ENCODE measurements at regions not wholly inside any gene's neighbourhood (a gene's known extent, or its start where the extent isn't known, plus 50 kb on each side); places are given as distances from the start of the nearest gene placed in this dataset.

- TF ChIP-seq EZH2 (IDR thresholded peaks at IDR 0.05; ENCODE audit: borderline replicate concordance, insufficient read depth, low read length, poor library complexity, severe bottlenecking) (no peak), TAF1 (IDR thresholded peaks at IDR 0.05; ENCODE audit: low read depth) (no peak), CTCF (IDR thresholded peaks at IDR 0.05; ENCODE audit: poor library complexity, severe bottlenecking) (no peak), MXI1 (conservative IDR thresholded peaks at IDR 0.05; ENCODE audit: poor library complexity, severe bottlenecking) (no peak), POLR2AphosphoS5 (IDR thresholded peaks at IDR 0.05) (no peak), SMC3 (conservative IDR thresholded peaks at IDR 0.05; ENCODE audit: poor library complexity) (no peak)
- TF ChIP-seq, protein P1, sequence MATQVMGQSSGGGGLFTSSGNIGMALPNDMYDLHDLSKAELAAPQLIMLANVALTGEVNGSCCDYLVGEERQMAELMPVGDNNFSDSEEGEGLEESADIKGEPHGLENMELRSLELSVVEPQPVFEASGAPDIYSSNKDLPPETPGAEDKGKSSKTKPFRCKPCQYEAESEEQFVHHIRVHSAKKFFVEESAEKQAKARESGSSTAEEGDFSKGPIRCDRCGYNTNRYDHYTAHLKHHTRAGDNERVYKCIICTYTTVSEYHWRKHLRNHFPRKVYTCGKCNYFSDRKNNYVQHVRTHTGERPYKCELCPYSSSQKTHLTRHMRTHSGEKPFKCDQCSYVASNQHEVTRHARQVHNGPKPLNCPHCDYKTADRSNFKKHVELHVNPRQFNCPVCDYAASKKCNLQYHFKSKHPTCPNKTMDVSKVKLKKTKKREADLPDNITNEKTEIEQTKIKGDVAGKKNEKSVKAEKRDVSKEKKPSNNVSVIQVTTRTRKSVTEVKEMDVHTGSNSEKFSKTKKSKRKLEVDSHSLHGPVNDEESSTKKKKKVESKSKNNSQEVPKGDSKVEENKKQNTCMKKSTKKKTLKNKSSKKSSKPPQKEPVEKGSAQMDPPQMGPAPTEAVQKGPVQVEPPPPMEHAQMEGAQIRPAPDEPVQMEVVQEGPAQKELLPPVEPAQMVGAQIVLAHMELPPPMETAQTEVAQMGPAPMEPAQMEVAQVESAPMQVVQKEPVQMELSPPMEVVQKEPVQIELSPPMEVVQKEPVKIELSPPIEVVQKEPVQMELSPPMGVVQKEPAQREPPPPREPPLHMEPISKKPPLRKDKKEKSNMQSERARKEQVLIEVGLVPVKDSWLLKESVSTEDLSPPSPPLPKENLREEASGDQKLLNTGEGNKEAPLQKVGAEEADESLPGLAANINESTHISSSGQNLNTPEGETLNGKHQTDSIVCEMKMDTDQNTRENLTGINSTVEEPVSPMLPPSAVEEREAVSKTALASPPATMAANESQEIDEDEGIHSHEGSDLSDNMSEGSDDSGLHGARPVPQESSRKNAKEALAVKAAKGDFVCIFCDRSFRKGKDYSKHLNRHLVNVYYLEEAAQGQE (IDR thresholded peaks at IDR 0.05; ENCODE audit: borderline replicate concordance), result no peak
These were observed 84.7 kb upstream of the LMCD1 start for GRCh38 chr3:8416965-8417364.
